VCaP (cell line): ENCODE measurements at regions not wholly inside any gene's neighbourhood (a gene's known extent, or its start where the extent isn't known, plus 50 kb on each side); places are given as distances from the start of the nearest gene placed in this dataset.

ENCODE experiments used
- H3K27ac ChIP-seq: fragments of 450-650 bp; 2 replicates; pipeline ENCODE4 v1.5.1; 2017
- TF ChIP-seq, protein P1 (sequence below): fragments of 450-650 bp; conservative IDR thresholded peaks from 2 replicates; pipeline ENCODE4 v1.5.1; 2017; ENCODE audit warnings: mild to moderate bottlenecking, moderate library complexity

DNA sequence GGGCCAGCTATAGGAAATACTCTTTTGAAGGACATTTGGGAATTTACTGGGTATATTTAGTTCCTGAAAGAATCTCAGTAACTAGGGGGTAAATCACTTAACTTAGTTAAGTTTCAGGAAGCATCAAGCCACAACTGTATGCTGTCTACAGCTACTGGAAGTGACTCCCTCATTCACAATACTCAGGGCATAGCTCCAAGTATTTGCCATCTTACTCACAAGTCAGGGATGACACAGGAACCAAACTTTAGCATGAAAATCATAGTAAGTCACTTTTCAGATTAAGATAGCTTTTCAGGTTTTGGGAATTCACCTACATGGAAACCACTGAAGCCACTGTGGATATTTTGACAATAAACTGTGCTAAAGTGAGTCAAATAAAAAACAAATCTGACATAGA is 242.4 kb upstream of the ATP10B start:
- TF ChIP-seq, protein P1, sequence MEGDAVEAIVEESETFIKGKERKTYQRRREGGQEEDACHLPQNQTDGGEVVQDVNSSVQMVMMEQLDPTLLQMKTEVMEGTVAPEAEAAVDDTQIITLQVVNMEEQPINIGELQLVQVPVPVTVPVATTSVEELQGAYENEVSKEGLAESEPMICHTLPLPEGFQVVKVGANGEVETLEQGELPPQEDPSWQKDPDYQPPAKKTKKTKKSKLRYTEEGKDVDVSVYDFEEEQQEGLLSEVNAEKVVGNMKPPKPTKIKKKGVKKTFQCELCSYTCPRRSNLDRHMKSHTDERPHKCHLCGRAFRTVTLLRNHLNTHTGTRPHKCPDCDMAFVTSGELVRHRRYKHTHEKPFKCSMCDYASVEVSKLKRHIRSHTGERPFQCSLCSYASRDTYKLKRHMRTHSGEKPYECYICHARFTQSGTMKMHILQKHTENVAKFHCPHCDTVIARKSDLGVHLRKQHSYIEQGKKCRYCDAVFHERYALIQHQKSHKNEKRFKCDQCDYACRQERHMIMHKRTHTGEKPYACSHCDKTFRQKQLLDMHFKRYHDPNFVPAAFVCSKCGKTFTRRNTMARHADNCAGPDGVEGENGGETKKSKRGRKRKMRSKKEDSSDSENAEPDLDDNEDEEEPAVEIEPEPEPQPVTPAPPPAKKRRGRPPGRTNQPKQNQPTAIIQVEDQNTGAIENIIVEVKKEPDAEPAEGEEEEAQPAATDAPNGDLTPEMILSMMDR: no peak
- H3K27ac ChIP-seq: no peak overlapping the region

DNA sequence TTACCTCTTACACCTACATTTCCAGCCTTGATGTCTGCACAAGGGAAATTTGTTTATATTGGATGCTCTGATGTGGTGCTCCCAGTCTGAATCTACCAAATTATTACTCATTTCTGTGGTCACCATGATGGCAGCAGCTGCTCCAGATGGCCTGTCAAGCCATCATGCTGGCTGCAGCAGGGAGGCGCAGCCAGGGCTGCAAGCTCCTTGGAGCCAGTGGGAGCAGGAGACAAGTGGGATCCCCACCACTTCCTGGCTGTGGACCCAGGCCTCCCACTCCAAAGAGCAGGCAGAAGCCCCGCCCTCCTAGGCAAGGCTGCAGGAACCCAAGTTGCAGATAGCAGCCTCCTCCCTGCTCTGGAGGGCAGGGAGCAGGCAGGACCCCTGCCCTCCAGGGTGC is 241.1 kb upstream of the ATP10B start:
- no peak overlapping the region for H3K27ac ChIP-seq
- TF ChIP-seq, protein P1: no peak

DNA sequence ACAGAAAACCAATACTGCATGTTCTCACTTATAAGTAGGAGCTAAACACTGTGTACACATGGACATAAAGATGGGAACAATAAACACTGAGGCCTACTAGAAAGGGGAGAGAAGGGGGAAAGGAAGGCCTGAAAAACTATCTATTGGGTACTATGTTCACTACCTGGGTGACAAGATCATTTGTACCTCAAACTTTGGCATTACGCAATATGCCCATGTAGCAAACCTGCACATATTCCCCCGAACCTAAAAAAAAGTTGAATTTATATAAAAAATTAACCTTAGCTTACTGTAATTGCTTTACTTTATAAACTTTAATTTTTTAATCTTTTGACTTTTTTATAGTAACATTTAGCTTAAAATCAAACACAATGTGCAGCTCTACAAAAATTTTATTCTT is 237.6 kb upstream of the ATP10B start:
- no peak overlapping the region for H3K27ac ChIP-seq
- TF ChIP-seq, protein P1: no peak

DNA sequence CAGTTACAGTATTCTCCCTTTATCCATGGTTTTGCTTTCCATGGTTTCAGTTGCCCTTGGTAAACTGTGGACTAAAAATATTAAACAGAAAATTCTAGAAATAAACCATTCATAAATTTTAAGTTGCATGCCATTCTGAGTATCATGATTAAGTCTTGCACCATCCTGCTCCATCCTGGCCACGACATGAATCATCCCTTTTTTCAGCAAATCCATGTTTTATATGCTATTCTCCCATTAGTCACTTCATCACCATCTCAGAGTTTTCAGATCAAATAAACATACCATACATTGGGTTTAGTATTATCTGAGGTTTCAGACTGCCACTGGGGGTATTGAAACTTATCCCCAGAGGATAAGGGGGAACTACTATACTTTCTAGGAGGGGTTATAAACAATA is 234.4 kb upstream of the ATP10B start:
- TF ChIP-seq, protein P1: no peak
- no peak overlapping the region for H3K27ac ChIP-seq

DNA sequence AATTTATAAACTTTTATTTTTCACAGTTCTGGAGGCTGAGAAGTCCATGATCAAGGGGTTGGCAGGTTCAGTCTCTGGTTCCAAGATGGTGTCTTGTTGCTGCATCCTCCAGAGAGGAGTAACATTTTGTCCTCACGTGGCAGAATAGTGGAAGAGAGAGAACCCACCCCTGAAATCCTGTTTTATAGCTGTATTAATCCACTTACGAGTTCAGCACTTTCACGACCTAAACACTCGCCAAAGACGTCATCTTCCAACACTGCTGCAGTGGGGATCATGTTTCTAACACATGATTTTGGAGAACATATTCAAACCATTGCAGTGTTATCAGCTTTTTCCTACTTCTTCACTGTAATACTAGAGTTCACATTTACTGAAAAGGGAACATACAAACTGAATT is 233.0 kb upstream of the ATP10B start:
- TF ChIP-seq, protein P1: no peak
- H3K27ac ChIP-seq: no peak overlapping the region

DNA sequence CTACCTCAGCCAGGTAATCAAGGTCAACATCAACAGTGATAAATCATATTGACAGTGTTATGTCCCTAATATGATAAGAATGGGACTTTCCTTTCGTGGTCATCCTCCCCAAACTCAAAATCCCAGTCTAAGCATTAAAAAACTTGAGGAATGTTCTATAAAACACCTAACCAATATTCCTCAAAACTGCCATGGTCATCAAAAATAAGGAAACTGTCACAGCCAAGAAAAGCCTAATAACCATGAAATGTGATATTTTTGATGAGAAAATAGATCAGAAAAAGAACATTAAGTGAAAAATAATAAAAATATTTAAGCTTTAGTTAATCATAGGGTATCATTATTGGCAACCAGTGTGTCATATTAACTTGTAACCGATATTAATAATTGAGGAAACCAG is 232.1 kb upstream of the ATP10B start:
- H3K27ac ChIP-seq: no peak overlapping the region
- TF ChIP-seq, protein P1: no peak

DNA sequence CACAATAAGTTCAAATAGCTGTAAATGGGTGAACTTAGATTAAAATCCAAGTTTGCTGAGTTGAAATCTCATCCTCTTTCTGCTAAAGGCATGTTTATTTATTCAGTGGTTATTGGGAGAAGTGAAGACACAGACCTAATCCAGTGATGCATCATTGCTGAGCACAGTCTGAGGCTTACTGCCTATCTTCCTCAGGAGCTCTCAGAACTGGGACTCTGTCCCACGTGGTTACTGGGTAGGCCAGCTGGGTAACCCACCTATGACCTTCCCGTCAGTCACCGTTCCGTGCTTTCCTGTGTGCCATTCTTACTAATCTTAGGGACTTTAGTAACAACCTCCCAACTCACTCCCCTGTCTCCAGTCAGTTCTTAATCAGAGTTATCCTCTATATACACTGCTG is 226.8 kb upstream of the ATP10B start:
- TF ChIP-seq, protein P1: no peak
- no peak overlapping the region for H3K27ac ChIP-seq

DNA sequence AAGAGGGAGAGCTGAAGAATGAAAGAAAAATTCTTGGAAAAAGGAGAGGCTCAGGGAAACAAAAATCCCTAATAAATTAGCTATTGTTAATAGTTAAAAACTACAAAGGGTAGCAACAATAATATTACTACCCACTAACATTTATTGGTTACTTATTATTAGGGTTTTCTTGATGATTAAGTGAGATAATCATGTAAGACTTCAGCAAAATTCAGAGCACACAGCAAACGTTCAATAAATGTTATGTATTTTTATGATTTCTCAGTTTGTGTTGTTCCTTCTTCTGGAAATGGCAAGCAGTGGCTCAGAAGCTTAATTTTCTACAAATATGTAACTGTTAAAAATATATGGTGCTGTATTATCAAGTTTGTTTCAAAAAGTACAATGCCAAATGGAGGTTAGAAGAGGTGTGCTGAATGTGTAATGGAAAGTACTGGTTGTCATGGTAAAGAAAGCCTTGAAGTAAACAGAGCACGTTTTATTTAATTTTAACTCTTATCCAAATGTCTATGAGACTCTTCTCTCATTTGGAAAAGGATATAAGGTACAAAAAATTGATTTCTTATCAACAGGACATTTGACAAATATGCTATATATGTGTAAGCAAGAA is 226.0 kb upstream of the ATP10B start:
- no peak overlapping the region for H3K27ac ChIP-seq
- TF ChIP-seq, protein P1: no peak
